NCI-H345 (cell line): ENCODE measurements at regions not wholly inside any gene's neighbourhood (a gene's known extent, or its start where the extent isn't known, plus 50 kb on each side); places are given as distances from the start of the nearest gene placed in this dataset.

Source experiments
- DNase-seq: peaks from one replicate; lab custom pipeline; 2025; lab: John Stamatoyannopoulos, UW

DNA sequence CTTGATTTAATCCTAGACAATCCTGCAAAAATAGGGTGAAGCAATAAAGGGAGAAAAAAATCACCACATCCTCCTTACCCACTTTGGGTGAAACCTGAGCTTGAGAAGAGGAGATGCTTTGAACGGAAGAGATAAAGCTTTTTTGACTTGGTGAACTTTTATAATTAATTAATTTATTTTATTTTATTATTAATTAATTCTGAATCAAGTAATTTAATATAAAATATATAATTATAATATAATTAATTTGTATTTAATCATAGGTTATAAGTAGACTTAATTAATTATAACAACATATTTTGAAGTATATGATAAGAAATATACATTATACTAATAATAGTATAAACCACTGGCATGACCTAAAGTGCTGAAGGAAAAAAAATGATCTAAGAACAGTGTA lies 2164.8 kb downstream of the LRRC4C start:
- DNase-seq, result no peak

- DNase-seq, result no peak
Measured at GRCh38 chr11:39288011-39288410, 2171.4 kb downstream of the LRRC4C start.

- no peak for DNase-seq
Measured at GRCh38 chr11:39268176-39268690, 2191.2 kb downstream of the LRRC4C start.

DNA sequence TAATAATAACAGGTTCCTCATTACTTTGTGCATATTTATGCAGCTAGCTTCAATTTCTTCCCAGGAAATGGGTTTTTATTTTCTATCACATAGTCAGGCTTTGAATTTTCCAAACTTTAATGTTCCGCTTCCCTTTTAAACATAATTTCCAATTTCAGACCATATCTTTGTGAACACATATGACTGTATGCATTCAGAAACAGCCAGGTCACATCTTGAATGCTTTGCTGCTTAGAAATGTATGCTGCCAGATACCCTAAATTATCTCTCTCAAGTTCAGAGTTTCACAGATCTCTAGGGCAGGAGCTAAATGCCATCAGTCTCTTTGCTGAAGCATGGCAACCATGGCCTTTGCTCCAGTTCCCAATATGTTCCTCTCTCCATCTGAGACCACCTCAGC lies 2203.8 kb downstream of the LRRC4C start:
- no peak for DNase-seq

DNA sequence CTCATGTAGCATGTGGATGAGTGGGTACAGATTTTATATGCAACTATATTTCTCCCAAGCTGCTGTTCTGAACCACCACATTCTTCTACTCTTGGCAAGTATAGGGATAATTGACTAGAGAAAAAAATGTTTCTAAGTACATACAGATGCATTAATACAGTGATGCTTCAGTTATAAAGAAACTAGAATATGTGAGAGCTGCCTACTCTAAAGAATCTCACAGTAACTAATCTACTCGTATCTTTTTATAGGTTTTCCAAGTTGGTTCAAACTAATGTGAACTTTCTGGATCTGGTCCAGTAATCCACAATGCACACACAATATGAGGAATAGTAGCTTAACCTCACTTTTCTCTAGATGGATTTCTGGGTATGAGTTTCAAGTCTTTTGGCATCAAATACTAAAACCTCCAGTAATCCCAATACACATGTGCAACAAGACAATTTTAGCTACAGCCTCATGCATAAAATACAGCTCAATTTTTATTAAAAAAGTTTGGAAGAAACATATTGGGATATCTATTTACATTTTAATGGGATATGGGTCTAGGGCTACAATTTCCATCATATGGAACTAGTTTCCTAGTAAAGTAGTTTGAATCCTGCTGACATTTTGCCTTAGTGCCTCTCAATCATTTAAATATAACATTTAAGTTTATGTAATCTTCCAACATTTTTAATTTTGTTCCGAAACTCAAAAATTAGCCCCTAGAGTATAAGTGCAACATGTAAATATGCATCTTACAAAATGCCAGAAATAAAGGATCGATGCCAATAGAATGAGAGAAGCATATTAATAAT lies 2209.7 kb downstream of the LRRC4C start:
- no peak for DNase-seq

DNA sequence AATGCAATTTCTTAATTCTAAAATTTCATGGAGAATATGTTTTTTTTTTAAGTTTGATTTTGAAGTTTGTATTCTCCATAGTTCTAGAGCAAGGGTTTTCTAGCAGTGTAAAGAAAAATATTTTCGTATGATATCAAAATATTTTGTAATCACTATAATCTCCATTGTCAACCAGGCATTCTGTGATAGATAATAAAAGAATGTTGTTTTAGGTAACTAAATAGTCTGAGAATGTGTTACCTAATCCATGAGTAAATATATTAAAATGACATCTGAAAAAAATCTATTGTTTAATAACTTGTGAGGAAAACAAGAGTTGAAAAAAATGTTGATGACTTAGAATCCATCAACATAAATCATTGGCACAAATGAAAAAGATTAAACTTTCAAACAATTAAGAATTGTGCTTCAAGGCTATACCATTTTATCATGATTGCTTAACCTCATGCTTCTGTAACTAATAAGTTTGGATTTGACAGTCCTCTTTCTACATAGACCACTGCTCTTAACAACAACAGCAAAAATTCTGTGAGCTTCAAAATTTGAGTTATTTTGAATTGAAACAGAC lies 2211.8 kb downstream of the LRRC4C start:
- no peak for DNase-seq

- DNase-seq, result no peak
Measured at GRCh38 chr11:39239553-39239952, 2219.9 kb downstream of the LRRC4C start.

GRCh38 chr11:39236916-39237315 lies 2222.5 kb downstream of the LRRC4C start:
- no peak for DNase-seq

GRCh38 chr11:39221550-39222138 lies 2237.8 kb downstream of the LRRC4C start:
- no peak for DNase-seq

DNA sequence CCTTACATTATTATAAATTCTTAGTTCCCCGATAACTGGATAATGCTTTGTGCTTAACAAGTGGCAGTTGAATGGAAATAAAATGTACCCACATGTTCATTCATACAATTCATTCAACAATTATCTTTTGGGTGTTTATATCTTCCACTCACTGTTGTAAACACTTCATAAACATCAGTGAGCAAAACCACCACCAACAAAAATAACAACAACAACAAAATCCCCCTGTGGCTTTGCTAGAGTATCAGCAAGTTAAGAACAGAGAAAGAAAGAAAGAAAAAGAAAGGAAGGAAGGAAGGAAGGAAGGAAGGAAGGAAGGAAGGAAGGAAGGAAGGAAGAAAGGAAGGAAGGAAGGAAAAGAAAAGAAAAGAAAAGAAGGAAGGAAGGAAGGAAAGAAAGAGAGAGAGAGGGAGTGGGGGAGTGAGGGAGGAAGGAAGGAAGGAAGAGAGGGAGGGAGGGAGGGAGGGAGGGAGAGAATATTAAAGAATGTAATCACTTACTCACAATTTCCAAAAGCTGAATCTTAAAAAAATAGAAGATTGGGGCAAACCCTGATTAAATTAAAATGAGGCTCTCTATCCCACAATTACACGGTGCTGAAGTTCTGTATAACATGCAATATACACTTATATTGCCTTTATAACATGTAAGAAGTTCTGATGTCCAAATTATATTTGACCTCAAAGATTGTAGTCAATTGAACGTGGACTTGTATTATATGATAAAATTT lies 2238.8 kb downstream of the LRRC4C start:
- DNase-seq, result no peak

GRCh38 chr11:39220069-39220468 lies 2239.4 kb downstream of the LRRC4C start:
- DNase-seq, result no peak

DNA sequence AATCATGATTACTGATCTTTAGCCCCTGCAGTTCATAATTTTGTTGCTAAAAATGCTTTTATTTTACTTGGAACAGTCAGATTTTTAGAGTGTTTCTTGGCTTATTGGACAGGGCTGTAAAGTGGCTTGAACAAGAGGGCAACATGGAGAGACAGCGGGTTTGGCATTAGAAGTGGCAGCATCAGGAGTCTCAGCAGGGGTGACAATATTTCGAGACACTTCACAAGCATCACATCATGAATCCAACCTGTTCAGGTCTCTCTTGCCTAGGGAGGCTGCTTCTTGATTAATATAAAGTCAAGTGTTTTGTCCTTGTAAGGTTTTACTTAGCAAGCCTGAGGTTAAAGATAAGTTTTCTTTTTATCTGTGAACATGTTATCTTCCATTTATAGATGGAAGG lies 2249.5 kb downstream of the LRRC4C start:
- DNase-seq, result peak; percentile 2

GRCh38 chr11:39205236-39205995 lies 2254.0 kb downstream of the LRRC4C start:
- no peak for DNase-seq

- no peak for DNase-seq
Measured at GRCh38 chr11:39192671-39193070, 2266.8 kb downstream of the LRRC4C start.

- DNase-seq, result no peak
Measured at GRCh38 chr11:39190751-39191150, 2268.7 kb downstream of the LRRC4C start.

DNA sequence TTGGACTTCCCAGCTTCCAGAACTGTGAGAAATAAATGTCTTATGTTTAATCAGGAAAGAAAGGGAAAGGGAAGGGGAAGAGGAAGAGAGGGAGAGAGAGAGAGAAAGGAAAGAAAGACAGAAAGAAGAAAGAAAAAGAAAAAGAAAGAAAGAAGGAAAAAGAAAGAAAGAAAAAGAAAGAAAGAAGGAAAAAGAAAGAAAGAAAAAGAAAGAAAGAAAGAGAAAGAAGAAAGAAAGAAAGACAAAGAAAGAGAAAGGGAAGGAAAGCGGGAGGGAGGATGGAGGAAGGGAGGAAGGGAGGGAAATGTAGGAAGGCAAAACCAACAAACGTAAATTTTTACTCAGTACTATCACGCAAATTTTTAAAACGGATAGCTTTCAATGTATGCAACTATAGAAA lies 2281.8 kb downstream of the LRRC4C start:
- DNase-seq, result no peak

DNA sequence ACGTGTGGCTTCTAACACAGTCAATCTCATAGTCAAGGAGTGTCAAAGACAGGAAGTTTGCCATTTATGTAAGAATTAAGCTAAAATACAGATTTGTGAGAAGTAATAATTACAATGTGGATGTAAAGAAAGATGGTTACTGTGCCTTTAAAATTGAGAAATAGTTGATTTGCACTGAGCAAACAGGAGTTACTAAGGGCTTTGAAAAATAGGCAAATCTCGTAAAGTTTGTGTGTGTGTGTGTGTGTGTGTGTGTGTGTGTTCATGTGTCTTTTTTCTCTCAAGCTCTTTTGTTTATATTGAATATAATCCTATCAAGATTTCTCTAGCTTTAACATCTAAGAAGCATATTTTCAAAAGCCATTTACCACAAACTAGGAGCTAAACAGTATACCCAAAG lies 2284.5 kb downstream of the LRRC4C start:
- no peak for DNase-seq

DNA sequence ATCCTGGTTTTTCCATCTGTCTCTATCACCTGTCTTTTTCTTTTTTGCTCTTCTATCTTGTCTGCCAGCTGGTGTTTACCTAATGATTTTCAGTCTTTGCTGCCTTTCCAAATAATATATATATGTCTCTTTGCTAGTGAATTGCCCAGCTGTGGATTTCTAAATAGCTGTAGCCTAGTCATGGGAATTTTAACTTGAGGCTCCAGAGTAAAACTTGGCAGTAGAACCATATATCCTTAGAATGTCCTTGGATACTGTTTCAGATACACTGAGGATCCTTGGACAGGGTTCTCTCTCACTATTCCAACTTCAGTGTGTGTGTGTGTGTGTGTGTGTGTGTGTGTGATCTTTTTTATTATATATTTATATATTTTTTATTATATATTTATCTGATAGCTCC lies 2285.3 kb downstream of the LRRC4C start:
- no peak for DNase-seq

- no peak for DNase-seq
Measured at GRCh38 chr11:39165021-39165420, 2294.4 kb downstream of the LRRC4C start.

DNA sequence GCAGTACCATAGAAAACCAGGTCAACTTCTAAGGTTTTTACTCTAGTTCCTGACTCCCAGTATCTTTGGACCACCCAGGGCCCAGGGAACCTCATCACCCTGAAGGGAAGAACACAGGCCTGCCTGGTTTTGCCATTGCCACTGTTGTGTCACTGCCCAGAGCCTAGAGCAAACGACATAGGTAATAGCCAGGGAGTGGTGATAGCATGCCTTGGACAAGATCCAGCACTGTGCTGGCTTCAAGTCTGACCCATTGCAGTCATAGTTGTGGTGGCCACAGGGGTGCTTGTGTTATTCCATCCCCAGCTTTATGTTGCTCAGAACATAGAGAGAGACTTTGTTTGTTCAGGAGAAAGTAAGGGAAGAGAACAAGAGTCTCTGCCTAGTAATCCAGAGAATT lies 2310.2 kb downstream of the LRRC4C start:
- DNase-seq, result no peak

- no peak for DNase-seq
Measured at GRCh38 chr11:39145346-39145745, 2314.1 kb downstream of the LRRC4C start.
